Fibroblast of lung (primary cell): ENCODE measurements at regions not wholly inside any gene's neighbourhood (a gene's known extent, or its start where the extent isn't known, plus 50 kb on each side); places are given as distances from the start of the nearest gene placed in this dataset.
"Not testable (repeated sequence)": the region's sequence is repeated elsewhere in the genome, so short reads cannot be mapped to it uniquely, and the experiment has no call there.

Source experiments
- DNase-seq, 2 donors: peaks; one replicate each; pipeline versions ENCODE4 v3.0.0 to v3.0.0-alpha.2; 2010; ENCODE audit warnings: low read depth in 2 of 2
- H2AFZ ChIP-seq: 2 replicates; pipeline ENCODE4 v1.5.1; 2012; ENCODE audit warnings: low read length, control low read depth, inconsistent platforms
- H3K27ac ChIP-seq: 2 replicates; pipeline ENCODE4 v1.5.1; 2011; ENCODE audit warnings: low read length, control low read depth; ENCODE audit not compliant: insufficient read depth
- H3K27me3 ChIP-seq: 2 replicates; pipeline ENCODE4 v1.5.1; 2011; ENCODE audit warnings: mild to moderate bottlenecking, low read length; ENCODE audit not compliant: control insufficient read depth, insufficient read depth
- H3K36me3 ChIP-seq: 2 replicates; pipeline ENCODE4 v1.5.1; 2011; ENCODE audit warnings: low read length; ENCODE audit not compliant: control insufficient read depth, insufficient read depth
- H3K4me1 ChIP-seq: 2 replicates; pipeline ENCODE4 v1.5.1; 2011; ENCODE audit warnings: low read length; ENCODE audit not compliant: control insufficient read depth, insufficient read depth; ENCODE audit errors: extremely low read depth
- H3K4me2 ChIP-seq: 2 replicates; pipeline ENCODE4 v1.5.1; 2011; ENCODE audit warnings: low read length, control low read depth; ENCODE audit not compliant: insufficient read depth; ENCODE audit errors: extremely low read depth
- H3K4me3 ChIP-seq, 4 experiments: fragments of 200-600 bp in 1 of 4; sonication (generic) in 1 of 4; replicated peaks in 1 of 4; 2 replicates each; pipeline ENCODE4 v1.5.1; 2011 to 2016; ENCODE audit warnings: low read length in 4 of 4, low read depth in 3 of 4, mild to moderate bottlenecking in 3 of 4, control low read depth in 2 of 4, inconsistent platforms in 1 of 4, mixed read lengths in 1 of 4; ENCODE audit not compliant: insufficient read depth in 1 of 4; ENCODE audit errors: control extremely low read depth in 1 of 4
- H3K79me2 ChIP-seq: 2 replicates; pipeline ENCODE4 v1.5.1; 2012; ENCODE audit warnings: mild to moderate bottlenecking, low read length, inconsistent platforms; ENCODE audit not compliant: control insufficient read depth, insufficient read depth
- H3K9ac ChIP-seq: 2 replicates; pipeline ENCODE4 v1.5.1; 2011; ENCODE audit warnings: mild to moderate bottlenecking, low read length, control low read depth; ENCODE audit not compliant: insufficient read depth
- H3K9me3 ChIP-seq: 2 replicates; pipeline ENCODE4 v1.5.1; 2012; ENCODE audit warnings: low read depth, low read length; ENCODE audit not compliant: control insufficient read depth, insufficient read depth
- H4K20me1 ChIP-seq: 2 replicates; pipeline ENCODE4 v1.5.1; 2011; ENCODE audit warnings: low read length; ENCODE audit not compliant: control insufficient read depth, insufficient read depth; ENCODE audit errors: extremely low read depth
- CTCF ChIP-seq, 2 donors: IDR thresholded peaks in 1 of 2; conservative IDR thresholded peaks in 1 of 2; 1 replicate in 1 of 2; 2 replicates in 1 of 2; pipeline ENCODE4 v1.5.1; 2011 to 2012; ENCODE audit warnings: low read length in 2 of 2, control low read depth in 1 of 2, inconsistent platforms in 1 of 2, low read depth in 1 of 2, mild to moderate bottlenecking in 1 of 2
- EZH2 ChIP-seq: IDR thresholded peaks from 2 replicates; pipeline ENCODE4 v1.5.1; 2012; ENCODE audit warnings: low read length, control low read depth, mild to moderate bottlenecking; ENCODE audit errors: missing control alignments

- no peak overlapping the region for H2AFZ ChIP-seq
- no peak overlapping the region for H3K4me3 ChIP-seq
- H3K4me2 ChIP-seq: no peak overlapping the region
- no peak overlapping the region for H3K9ac ChIP-seq
- no peaks in the 10 kb centered on the region for H4K20me1 ChIP-seq
- no peaks in the 10 kb centered on the region for H3K36me3 ChIP-seq
- no peaks in the 10 kb centered on the region for H3K79me2 ChIP-seq
- DNase-seq: no peak
- no peaks in the 10 kb centered on the region for H3K4me1 ChIP-seq
- TF ChIP-seq EZH2 (no peak), CTCF (conservative IDR thresholded peaks at IDR 0.05 in 1 of 2, IDR thresholded peaks at IDR 0.05 in 1 of 2; ENCODE audit: low read depth in 1 of 2, low read length in 2 of 2) (no peak)
- H3K27me3 ChIP-seq: no peaks in the 10 kb centered on the region
- no peak overlapping the region for H3K27ac ChIP-seq
- no peaks in the 10 kb centered on the region for H3K9me3 ChIP-seq
Observed at GRCh38 chr10:59047180-59047579, 129.3 kb upstream of the PHYHIPL start.

GRCh38 chr10:59047957-59048618 lies 128.4 kb upstream of the PHYHIPL start:
- no peaks in the 10 kb centered on the region for H3K27me3 ChIP-seq
- no peak overlapping the region for H3K27ac ChIP-seq
- H4K20me1 ChIP-seq: no peaks in the 10 kb centered on the region
- no peaks in the 10 kb centered on the region for H3K9me3 ChIP-seq
- no peak for DNase-seq
- no peak overlapping the region for H3K9ac ChIP-seq
- H3K4me1 ChIP-seq: no peaks in the 10 kb centered on the region
- no peaks in the 10 kb centered on the region for H3K79me2 ChIP-seq
- no peak for TF ChIP-seq EZH2
- no peak for TF ChIP-seq CTCF (conservative IDR thresholded peaks at IDR 0.05 in 1 of 2, IDR thresholded peaks at IDR 0.05 in 1 of 2; ENCODE audit: low read depth in 1 of 2, low read length in 2 of 2)
- H3K4me2 ChIP-seq: no peak overlapping the region
- no peaks in the 10 kb centered on the region for H3K36me3 ChIP-seq
- no peak overlapping the region for H3K4me3 ChIP-seq
- H2AFZ ChIP-seq: no peak overlapping the region

DNA sequence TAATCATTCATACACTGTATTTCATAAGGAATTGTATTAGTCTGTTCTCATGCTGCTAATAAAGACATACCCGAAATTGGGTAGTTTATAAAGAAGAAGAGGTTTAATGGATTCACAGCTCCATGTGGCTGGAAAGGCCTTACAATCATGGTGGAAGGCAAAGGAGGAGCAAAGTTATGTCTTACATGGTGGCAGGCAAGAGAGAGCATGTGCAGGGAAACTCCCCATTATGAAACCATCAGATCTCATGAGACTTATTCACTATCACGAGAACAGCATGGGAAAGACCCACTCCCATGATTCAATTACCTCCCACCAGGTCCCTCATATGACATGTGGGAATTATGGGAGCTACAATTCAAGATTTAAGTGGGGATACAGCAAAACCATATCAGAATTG lies 122.9 kb upstream of the PHYHIPL start:
- not testable (repeated sequence) for H3K79me2 ChIP-seq, H3K4me1 ChIP-seq, H3K9me3 ChIP-seq, H3K36me3 ChIP-seq, H3K4me3 ChIP-seq, H4K20me1 ChIP-seq, DNase-seq, H3K4me2 ChIP-seq, H3K27me3 ChIP-seq, H3K9ac ChIP-seq, H2AFZ ChIP-seq, H3K27ac ChIP-seq
